ENCODE measurements at regions not wholly inside any gene's neighbourhood (a gene's known extent, or its start where the extent isn't known, plus 50 kb on each side); places are given as distances from the start of the nearest gene placed in this dataset.
"Not testable (repeated sequence)": the region's sequence is repeated elsewhere in the genome, so short reads cannot be mapped to it uniquely, and the experiment has no call there.

DNA sequence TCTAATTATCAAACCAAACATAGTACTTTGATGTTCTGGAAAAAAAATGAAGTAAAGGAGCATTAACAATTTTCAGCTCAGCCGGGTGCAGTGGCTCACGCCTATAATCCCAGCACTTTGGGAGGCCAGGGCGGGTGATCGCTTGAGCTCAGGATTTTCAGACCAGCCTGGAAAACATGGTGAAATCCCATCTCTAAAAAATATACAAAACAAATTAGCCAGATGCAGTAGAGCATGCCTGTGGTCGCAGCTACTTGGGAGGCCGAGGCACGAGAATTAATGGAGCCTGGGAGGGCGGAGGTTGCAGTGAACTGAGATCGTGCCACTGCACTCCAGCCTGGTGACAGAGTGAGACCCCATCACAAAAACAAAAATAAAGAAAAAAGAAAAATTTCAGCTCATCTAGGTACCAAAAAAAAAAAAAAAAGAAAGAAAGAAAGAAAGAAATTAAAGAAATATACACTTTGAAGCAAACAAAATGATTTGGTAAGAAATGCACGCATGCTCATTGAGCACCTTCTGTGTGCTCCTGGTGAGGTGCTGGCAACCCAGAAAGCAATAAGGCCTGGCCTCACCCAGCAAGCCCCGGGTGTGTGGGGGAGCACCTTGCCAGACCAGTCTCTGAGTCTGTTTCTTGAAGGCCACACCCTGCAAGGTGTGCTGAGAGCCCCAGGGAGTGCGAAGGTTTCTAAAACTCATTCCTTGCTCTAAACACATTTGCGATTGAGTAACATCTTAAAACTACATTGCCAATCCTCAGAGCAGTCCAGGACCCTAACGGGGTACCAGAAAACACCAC is 133.5 kb downstream of the TFCP2L1 start:
- no peak for FAIRE-seq

DNA sequence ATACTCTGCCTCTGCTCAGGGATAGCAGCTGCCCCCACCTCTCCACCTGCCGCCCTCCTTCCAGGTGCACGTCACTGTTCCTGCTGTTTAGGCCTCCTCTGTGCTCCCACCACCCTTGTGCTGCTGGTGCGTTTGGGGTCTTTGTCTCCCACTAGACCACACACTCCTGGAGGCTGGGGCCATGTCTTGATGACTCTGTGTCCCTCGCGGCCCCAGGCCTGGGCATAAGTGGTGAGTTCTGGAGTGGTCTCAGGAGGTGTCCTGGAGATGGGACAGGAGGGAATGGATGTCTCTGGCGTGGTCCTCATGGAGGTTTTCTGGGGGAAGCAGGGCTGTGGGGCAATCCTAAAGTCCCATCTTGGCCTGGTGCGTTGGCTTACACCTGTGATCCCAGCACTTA is 132.1 kb downstream of the TFCP2L1 start:
- FAIRE-seq, result no peak

DNA sequence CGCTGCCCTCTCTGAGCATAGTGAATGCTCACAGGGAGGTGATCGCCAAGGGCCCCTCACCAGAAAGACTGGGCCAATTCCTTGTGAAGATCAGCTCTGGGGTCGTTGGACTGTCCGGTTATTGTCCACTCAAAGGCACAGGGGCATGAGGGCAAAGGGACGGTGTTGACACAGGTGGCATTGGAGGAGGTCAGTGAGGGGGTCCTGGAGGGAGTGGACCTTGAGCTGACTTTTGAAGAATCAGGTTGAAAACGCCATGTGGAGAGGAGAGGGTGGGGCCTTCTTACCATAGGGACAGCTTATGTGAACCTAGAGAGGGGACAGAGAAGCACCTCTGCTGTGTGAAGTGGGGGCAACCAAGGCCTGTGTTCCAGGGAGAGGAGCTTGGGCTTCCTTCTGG is 131.5 kb downstream of the TFCP2L1 start:
- FAIRE-seq, result no peak

DNA sequence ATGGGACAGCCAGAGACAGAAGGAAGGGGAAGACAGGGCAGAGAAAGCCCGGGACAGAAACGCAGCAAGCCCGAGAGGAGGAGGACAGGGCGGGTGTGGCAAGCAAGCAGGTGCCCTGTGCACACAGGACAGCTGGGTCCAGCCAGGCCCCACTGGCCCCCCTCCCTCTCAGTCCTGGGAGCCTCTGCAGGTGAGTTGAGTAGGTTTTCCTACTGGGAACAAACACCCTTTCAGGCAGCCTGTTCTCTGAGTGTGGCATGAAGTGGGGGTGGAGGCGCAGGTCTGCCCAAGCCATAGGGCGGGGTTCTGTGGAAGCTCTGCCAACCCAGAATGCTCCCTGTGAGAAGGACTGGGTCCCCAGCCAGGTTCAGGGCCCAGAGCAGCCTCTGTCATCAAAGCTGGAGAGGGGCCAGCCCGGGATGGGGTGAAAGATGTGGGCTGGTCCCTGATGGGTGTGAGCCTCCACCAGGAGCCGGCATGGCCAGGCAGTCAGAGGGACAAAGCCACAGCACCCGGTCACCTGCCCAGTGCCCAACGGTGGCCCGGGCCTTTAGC is 129.4 kb downstream of the TFCP2L1 start:
- FAIRE-seq, result no peak

DNA sequence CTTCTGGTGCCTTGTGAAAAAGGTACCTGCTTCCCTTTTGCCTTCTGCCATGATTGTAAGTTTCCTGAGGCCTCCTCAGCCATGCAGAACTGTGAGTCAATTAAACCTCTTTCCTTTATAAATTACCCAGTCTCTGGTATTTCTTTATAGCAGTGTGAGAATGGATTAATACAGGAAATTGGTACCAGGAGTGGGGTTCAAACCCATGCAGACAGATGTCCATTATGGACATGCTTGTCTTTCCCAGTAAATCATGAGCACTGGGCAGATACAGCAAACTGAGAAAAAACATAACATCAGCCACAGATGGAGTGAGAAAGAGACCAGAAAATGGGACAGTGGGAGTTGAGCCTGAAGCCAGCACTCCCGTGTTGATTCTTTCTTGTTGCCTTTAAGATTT is 127.5 kb downstream of the TFCP2L1 start:
- FAIRE-seq, result not testable (repeated sequence)

DNA sequence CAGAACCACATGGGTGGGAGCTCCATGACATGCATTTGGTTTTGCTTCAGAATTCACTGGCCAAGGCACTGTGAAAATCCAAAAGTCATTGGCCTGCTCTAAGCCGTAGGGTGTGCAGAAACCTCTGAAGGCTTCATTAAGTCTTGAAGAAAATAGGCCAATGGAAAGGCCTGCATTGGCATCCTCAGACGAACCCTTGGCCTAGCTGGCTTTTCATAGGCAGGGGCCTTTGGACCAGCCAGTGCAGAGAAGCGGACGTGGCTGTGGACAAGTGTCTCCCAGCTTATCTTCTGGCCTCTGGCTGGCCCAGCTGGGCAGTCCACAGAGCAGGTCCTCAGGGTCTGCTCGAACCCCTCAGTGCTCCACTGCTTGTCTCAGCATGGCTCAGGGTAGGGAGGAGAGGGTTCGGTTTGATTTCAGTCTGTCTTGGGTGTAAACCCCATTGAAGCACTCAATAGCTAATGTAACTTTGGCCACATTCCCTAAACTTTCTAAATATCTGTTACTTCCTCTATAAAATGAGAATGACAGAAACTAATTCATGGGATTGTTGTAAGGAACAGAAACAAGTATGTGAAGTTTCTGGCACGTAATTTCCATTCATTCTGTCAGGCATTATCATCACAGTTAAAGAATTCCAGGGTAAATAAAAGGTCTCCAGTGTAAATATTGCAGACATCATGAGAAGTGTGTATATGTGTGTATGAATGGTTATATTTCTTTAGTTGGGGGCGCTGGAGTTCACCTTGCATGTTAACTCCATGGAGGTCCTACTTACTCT is 125.5 kb downstream of the TFCP2L1 start:
- no peak for FAIRE-seq

DNA sequence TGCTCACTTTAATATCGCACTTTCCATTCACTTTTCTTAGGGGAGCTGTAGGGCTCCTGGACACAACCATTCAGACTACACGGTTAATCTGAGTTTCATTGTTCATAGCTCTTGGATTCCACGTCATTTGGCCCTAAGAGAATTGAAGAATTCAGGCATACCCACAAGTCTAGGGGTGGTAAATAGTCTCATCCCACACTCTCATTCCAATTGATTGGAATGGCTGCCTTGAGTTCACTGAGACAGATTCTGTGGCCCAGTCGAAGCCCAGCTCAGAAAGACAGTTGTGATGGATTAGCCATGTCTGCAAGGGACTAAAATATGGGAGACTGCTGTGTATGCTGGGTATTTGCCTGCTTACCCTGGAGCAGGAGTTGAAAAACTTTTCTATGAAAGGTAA is 124.6 kb downstream of the TFCP2L1 start:
- no peak for FAIRE-seq

DNA sequence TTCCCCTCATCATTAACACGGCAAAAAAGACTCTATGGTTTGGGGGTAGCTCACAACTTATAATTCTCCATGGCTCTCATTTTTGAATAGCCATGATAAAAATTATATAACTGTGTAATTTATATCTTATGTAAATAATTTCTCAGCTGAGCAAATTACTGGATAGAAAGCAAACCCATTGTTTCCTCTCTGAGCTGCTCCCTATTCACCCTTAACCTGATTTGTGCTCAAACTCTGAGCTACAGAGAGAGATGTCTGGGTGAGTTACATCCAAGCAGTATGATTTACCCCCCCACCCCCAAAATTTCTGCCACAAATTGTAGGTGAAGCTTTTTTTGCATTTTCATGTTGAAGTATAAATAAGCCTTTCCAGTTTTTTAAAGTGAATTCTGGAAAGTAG is 123.7 kb downstream of the TFCP2L1 start:
- no peak for FAIRE-seq

DNA sequence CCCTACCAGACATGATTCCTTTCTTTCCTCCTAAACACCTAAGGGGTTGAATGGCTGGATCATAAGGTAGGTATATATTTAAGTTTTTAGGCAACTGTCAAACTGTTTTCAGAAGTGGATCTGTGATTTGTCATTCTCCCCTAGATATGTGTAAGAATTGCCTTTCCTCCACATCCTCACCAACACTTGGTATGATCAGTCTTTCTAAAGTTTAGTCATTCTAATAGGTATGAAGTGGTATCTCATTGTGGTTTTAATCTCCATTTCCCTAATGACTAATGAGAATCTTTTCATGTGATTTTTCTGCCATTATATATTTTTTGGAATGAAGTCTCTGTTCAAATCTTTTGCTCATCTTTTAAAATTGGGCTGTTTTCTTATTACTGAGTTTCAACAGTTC is 122.1 kb downstream of the TFCP2L1 start:
- FAIRE-seq, result no peak

DNA sequence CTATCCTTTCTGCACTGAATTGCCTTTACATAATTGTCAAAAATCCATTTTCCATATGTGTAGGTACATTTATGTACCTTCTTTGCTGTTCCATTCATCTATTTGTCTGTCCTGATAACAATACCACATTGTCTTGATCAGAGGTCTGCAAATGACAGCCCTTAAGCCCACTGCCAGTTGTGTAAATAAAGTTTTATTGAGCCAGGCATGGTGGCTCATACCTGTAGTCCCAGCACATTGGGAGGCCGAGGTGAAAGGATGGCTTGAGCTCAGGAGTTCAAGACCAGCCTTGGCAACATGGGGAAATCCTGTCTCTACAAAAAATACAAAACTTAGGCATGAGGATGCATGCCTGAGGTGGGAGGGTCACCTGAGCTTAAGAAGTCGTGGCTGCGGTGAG is 121.0 kb downstream of the TFCP2L1 start:
- no peak for FAIRE-seq

DNA sequence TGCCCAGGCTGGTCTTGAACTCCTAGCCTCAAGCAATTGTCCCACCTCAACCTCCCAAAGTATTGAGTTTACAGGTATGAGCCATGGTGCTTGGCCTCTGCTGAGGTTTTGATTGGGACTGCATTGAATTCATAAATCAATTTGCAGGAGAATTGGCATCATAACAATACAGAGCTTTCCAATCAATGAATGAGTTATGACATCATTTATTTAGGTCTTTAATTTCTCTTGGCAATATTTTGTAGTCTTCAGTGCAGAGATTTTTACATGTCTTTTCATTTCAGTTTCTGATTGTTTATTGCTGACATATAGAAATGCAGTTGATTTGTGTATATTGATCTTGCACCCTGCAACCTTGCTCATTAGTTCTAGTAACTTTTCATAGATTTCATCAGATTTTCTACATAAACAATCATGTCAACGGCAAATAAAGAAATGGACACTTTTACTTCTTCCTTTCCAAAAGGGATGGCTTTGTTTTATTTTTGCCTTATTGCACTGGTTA is 119.9 kb downstream of the TFCP2L1 start:
- FAIRE-seq, result no peak

Data from islet of Langerhans (tissue), 1 donor.